Endothelial cell of umbilical vein (primary cell): ENCODE measurements at regions not wholly inside any gene's neighbourhood (a gene's known extent, or its start where the extent isn't known, plus 50 kb on each side); places are given as distances from the start of the nearest gene placed in this dataset.

ENCODE experiments used
- BruUV-seq: library from RNA; stranded (reverse); fragments of 400-500 nt; replicated peaks from 2 replicates; lab custom pipeline; 2021; lab: Mats Ljungman, UMichigan
- CTCF ChIA-PET: fragments of 300-600, 350-600 bp; sonication (Branson Sonifier 250); formaldehyde crosslinking; loops from one replicate; lab custom pipeline; 2021; ENCODE audit warnings: antibody characterized with exemption, inconsistent platforms; lab: Charles Lee
- POLR2A ChIA-PET: fragments of 300-600, 350-600 bp; sonication (Branson Sonifier 250); formaldehyde crosslinking; loops from one replicate; lab custom pipeline; 2021; ENCODE audit warnings: antibody characterized with exemption, inconsistent platforms; lab: Charles Lee
- DNase-seq: peaks from one replicate; pipeline ENCODE4 v3.0.0-alpha.2; 2011; ENCODE audit warnings: low read depth, low spot score
- FAIRE-seq: peaks from 2 replicates; lab custom pipeline; 2011; peaks lifted over from hg19 to GRCh38; lab: Jason Lieb, UNC
- H2AFZ ChIP-seq: 2 replicates; pipeline ENCODE4 v1.6.0; 2012; ENCODE audit warnings: low read depth, low read length, control low read depth, inconsistent platforms
- H3K27ac ChIP-seq: 2 replicates; pipeline ENCODE4 v1.5.1; 2011; ENCODE audit warnings: low read depth, mild to moderate bottlenecking, control low read depth, low read length, moderate library complexity; ENCODE audit not compliant: insufficient read depth
- H3K27me3 ChIP-seq, 2 experiments: 2 replicates each; pipeline versions ENCODE4 v1.6.0 to v1.6.1; 2011; ENCODE audit warnings: low read length in 2 of 2, mixed read lengths in 1 of 2; ENCODE audit not compliant: control insufficient read depth in 2 of 2, insufficient read depth in 2 of 2
- H3K36me3 ChIP-seq, 2 experiments: 2 replicates in 1 of 2; 3 replicates in 1 of 2; pipeline ENCODE4 v1.5.1; 2011; ENCODE audit warnings: low read length in 2 of 2, mild to moderate bottlenecking in 1 of 2, moderate library complexity in 1 of 2; ENCODE audit not compliant: control insufficient read depth in 2 of 2, insufficient read depth in 2 of 2; ENCODE audit errors: extremely low read depth in 1 of 2
- H3K4me1 ChIP-seq: 3 replicates; pipeline ENCODE4 v1.5.1; 2011; ENCODE audit warnings: mild to moderate bottlenecking, low read length; ENCODE audit not compliant: control insufficient read depth, insufficient read depth; ENCODE audit errors: extremely low read depth
- H3K4me2 ChIP-seq: 2 replicates; pipeline ENCODE4 v1.6.1; 2011; ENCODE audit warnings: low read length, control low read depth, mixed read lengths; ENCODE audit not compliant: insufficient read depth
- H3K4me3 ChIP-seq, 3 experiments: fragments of 200-600 bp in 1 of 3; sonication (generic), shearing (Covaris generic) in 1 of 3; replicated peaks in 1 of 3; 2 replicates each; pipeline ENCODE4 v1.5.1; 2011 to 2016; ENCODE audit warnings: control low read depth in 3 of 3, low read length in 3 of 3, mild to moderate bottlenecking in 2 of 3, inconsistent platforms in 1 of 3, low read depth in 1 of 3, moderate library complexity in 1 of 3; ENCODE audit not compliant: insufficient read depth in 1 of 3
- H3K79me2 ChIP-seq: 2 replicates; pipeline ENCODE4 v1.6.0; 2012; ENCODE audit warnings: low read length, inconsistent platforms; ENCODE audit not compliant: control insufficient read depth, insufficient read depth
- H3K9ac ChIP-seq: replicated peaks from 2 replicates; pipeline ENCODE3; 2011; ENCODE audit warnings: low read length, control low read depth; ENCODE audit not compliant: insufficient read depth; ENCODE audit errors: extremely low read depth
- H3K9me1 ChIP-seq: replicated peaks from 3 replicates; pipeline ENCODE4 v1.6.0; 2011; ENCODE audit warnings: mild to moderate bottlenecking, low read length; ENCODE audit not compliant: control insufficient read depth, insufficient read depth; ENCODE audit errors: extremely low read depth
- H3K9me3 ChIP-seq: replicated peaks from 2 replicates; pipeline ENCODE4 v1.5.1; 2012; ENCODE audit warnings: low read length, inconsistent platforms; ENCODE audit not compliant: control insufficient read depth, insufficient read depth
- H4K20me1 ChIP-seq: replicated peaks from 2 replicates; pipeline ENCODE3; 2011; ENCODE audit warnings: mild to moderate bottlenecking, low read length; ENCODE audit not compliant: control insufficient read depth, insufficient read depth; ENCODE audit errors: extremely low read depth
- CTCF ChIP-seq, 2 donors: IDR thresholded peaks; 1 replicate in 1 of 2; 2 replicates in 1 of 2; pipeline ENCODE4 v1.5.1; 2011; ENCODE audit warnings: low read length in 2 of 2, mild to moderate bottlenecking in 2 of 2, moderate library complexity in 2 of 2, control low read depth in 1 of 2, inconsistent platforms in 1 of 2, low read depth in 1 of 2; ENCODE audit not compliant: insufficient read depth in 1 of 2; ENCODE audit errors: extremely low read depth in 1 of 2
- EZH2 ChIP-seq: IDR thresholded peaks from 2 replicates; pipeline ENCODE4 v1.6.1; 2012; ENCODE audit warnings: borderline replicate concordance, low read depth, mild to moderate bottlenecking, moderate library complexity, low read length, inconsistent platforms; ENCODE audit not compliant: severe bottlenecking
- FOS ChIP-seq: IDR thresholded peaks from 2 replicates; pipeline ENCODE4 v1.6.1; 2011; ENCODE audit warnings: mild to moderate bottlenecking, low read length, moderate library complexity, borderline replicate concordance; ENCODE audit not compliant: insufficient read depth
- GATA2 ChIP-seq: IDR thresholded peaks from 2 replicates; pipeline ENCODE4 v1.7.0; 2011; ENCODE audit warnings: low read depth, mild to moderate bottlenecking, moderate library complexity, mixed read lengths, low read length; ENCODE audit not compliant: insufficient read length, insufficient read depth
- JUN ChIP-seq: IDR thresholded peaks from 2 replicates; pipeline ENCODE4 v1.6.1; 2011; ENCODE audit warnings: borderline replicate concordance, low read depth; ENCODE audit not compliant: insufficient read length, insufficient read depth
- MAX ChIP-seq: IDR thresholded peaks from 2 replicates; pipeline ENCODE4 v1.6.1; 2011; ENCODE audit not compliant: insufficient read depth, insufficient read length
- MYC ChIP-seq: IDR thresholded peaks from one replicate; pipeline ENCODE4 v1.6.1; 2011; ENCODE audit warnings: mild to moderate bottlenecking, low read depth, low read length
- POLR2A ChIP-seq: IDR thresholded peaks from 2 replicates; pipeline ENCODE4 v1.6.1; 2012; ENCODE audit warnings: low read depth, mild to moderate bottlenecking, control low read depth, low read length
- POLR2AphosphoS5 ChIP-seq: IDR thresholded peaks from 2 replicates; pipeline ENCODE4 v1.6.1; 2012; ENCODE audit warnings: low read depth, mild to moderate bottlenecking, control low read depth, low read length, moderate library complexity; ENCODE audit not compliant: insufficient read depth
- dilution Hi-C: fragments of 300-500 bp; cut with MboI; formaldehyde crosslinking; loops from one replicate; pipeline ENCODE4 v1.15.0; 2019; ENCODE audit warnings: low sequenced_read_pairs; ENCODE audit not compliant: extremely low pct_ligation_motif_present
- intact Hi-C: fragments of 100-400 bp; cut with micrococcal nuclease; formaldehyde crosslinking; loops from one replicate; pipeline ENCODE4 v1.10.0; 2022

DNA sequence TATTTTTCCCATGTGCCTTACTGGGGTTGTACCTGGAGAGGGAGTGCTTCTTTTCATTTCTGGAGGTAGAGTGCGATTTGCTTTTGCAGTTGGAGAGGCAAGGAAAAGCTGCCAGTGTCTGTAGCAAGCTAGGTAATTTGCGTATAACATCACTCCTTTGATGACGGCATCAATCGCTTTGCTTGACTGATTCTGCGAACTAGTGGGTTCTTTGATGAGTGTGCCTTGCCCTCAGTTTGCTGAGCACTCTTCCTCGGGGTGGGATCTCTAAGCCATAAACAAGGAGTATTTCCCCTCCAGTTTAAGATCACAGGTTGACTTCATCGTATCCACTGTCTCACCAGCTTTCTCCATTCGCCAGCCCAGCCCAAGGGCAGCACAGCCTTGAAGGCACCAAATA is 344.5 kb downstream of the KCNRG start:
- no peak for DNase-seq

More for the DNA sequence above, 344.5 kb downstream of the KCNRG start:
- Histone ChIP-seq H3K27me3 (no peaks in the 10 kb centered on the region), H2AFZ (no peak overlapping the region), H3K36me3 (no peaks in the 10 kb centered on the region), H3K27ac (no peak overlapping the region), H3K4me1 (no peaks in the 10 kb centered on the region), H3K79me2 (no peaks in the 10 kb centered on the region), H3K4me3 (no peak overlapping the region), H3K9me1 (no peaks in the 10 kb centered on the region), H3K4me2 (no peak overlapping the region), H4K20me1 (no peaks in the 10 kb centered on the region), H3K9ac (no peak overlapping the region), H3K9me3 (no peaks in the 10 kb centered on the region)
- intact Hi-C loops, result no loop called here
- no TSS peak for BruUV-seq
- FAIRE-seq, result no peak
- no peak for TF ChIP-seq CTCF (IDR thresholded peaks at IDR 0.05; ENCODE audit: extremely low read depth in 1 of 2, insufficient read depth in 1 of 2, low read depth in 1 of 2, low read length in 2 of 2)
- no peak for TF ChIP-seq JUN
- TF ChIP-seq FOS, result no peak
- no peak for TF ChIP-seq MAX
- TF ChIP-seq EZH2, result no peak
- TF ChIP-seq POLR2A, result no peak
- TF ChIP-seq POLR2AphosphoS5, result no peak
- no peak for TF ChIP-seq MYC
- no peak for TF ChIP-seq GATA2
- ChIA-PET POLR2A (no interaction called here), CTCF (interaction anchor here (1.2 kb wide), 1 partner anchor 14 kb away, joined by 3 read pairs; no protein-coding TSS in a partner anchor)
- dilution Hi-C loops, result no loop called here
